ENCODE measurements at regions not wholly inside any gene's neighbourhood (a gene's known extent, or its start where the extent isn't known, plus 50 kb on each side); places are given as distances from the start of the nearest gene placed in this dataset.

GRCh38 chr11:109362059-109362458, 59.9 kb upstream of the C11orf87 start:
- ChIA-PET POLR2A (no interaction called here), CTCF (no interaction called here)
- Histone ChIP-seq H3K27me3 (replicated peaks in 2 of 5; ENCODE audit: control insufficient read depth in 4 of 5, insufficient read depth in 5 of 5, low read length in 4 of 5) (no peaks in the 10 kb centered on the region), H3K9me3 (ENCODE audit: control extremely low read depth in 1 of 5, control insufficient read depth in 4 of 5, insufficient read depth in 2 of 5, low read depth in 1 of 5, low read length in 4 of 5) (peaks cover 0 to 1% (median 0%) of the 10 kb centered on the region in 5 experiments), H3K27ac (ENCODE audit: insufficient read depth in 1 of 2, low read depth in 1 of 2, low read length in 2 of 2, poor library complexity in 1 of 2, severe bottlenecking in 2 of 2) (no peak overlapping the region), H3K4me3 (ENCODE audit: control insufficient read depth in 1 of 7, extremely low read depth in 1 of 7, insufficient read depth in 4 of 7, low read depth in 2 of 7, low read length in 6 of 7) (no peak overlapping the region), H3K36me3 (ENCODE audit: control insufficient read depth in 4 of 4, insufficient read depth in 4 of 4, low read length in 3 of 4) (no peaks in the 10 kb centered on the region), H3K4me1 (ENCODE audit: control extremely low read depth in 1 of 4, control insufficient read depth in 4 of 4, insufficient read depth in 4 of 4, low read length in 3 of 4) (no peaks in the 10 kb centered on the region)
- WGBS (ENCODE audit: insufficient coverage): 88% methylated on average over 2 of the region's 3 CpGs
- DNase-seq: no peak

GRCh38 chr11:109363682-109364081, 58.3 kb upstream of the C11orf87 start:
- WGBS (ENCODE audit: insufficient coverage): 100% methylated on average over 2 of the region's 3 CpGs
- no peaks in the 10 kb centered on the region for H3K36me3 ChIP-seq (ENCODE audit: control insufficient read depth in 4 of 4, insufficient read depth in 4 of 4, low read length in 3 of 4)
- ChIA-PET CTCF (no interaction called here), POLR2A (no interaction called here)
- DNase-seq: no peak
- H3K9me3 ChIP-seq (ENCODE audit: control extremely low read depth in 1 of 5, control insufficient read depth in 4 of 5, insufficient read depth in 2 of 5, low read depth in 1 of 5, low read length in 4 of 5): peaks cover 0 to 3% (median 0%) of the 10 kb centered on the region in 5 experiments
- no peaks in the 10 kb centered on the region for H3K27me3 ChIP-seq (replicated peaks in 2 of 5; ENCODE audit: control insufficient read depth in 4 of 5, insufficient read depth in 5 of 5, low read length in 4 of 5)
- H3K4me1 ChIP-seq (ENCODE audit: control extremely low read depth in 1 of 4, control insufficient read depth in 4 of 4, insufficient read depth in 4 of 4, low read length in 3 of 4): no peaks in the 10 kb centered on the region
- no peak overlapping the region for H3K27ac ChIP-seq (ENCODE audit: insufficient read depth in 1 of 2, low read depth in 1 of 2, low read length in 2 of 2, poor library complexity in 1 of 2, severe bottlenecking in 2 of 2)
- no peak overlapping the region for H3K4me3 ChIP-seq (ENCODE audit: control insufficient read depth in 1 of 7, extremely low read depth in 1 of 7, insufficient read depth in 4 of 7, low read depth in 2 of 7, low read length in 6 of 7)

GRCh38 chr11:109364851-109365250, 57.1 kb upstream of the C11orf87 start:
- 100% methylated on average over 1 of the region's 4 CpGs for WGBS (ENCODE audit: insufficient coverage)

GRCh38 chr11:109371444-109372176, 50.4 kb upstream of the C11orf87 start:
- CTCF ChIA-PET: no interaction called here
- no peak overlapping the region for H3K27ac ChIP-seq (ENCODE audit: insufficient read depth in 1 of 2, low read depth in 1 of 2, low read length in 2 of 2, poor library complexity in 1 of 2, severe bottlenecking in 2 of 2)
- H3K4me3 ChIP-seq (ENCODE audit: control insufficient read depth in 1 of 7, extremely low read depth in 1 of 7, insufficient read depth in 4 of 7, low read depth in 2 of 7, low read length in 6 of 7): no peak overlapping the region
- POLR2A ChIA-PET: no interaction called here
- H3K9me3 ChIP-seq (ENCODE audit: control extremely low read depth in 1 of 5, control insufficient read depth in 4 of 5, insufficient read depth in 2 of 5, low read depth in 1 of 5, low read length in 4 of 5): peaks cover 0 to 6% (median 0%) of the 10 kb centered on the region in 5 experiments
- WGBS (ENCODE audit: insufficient coverage): no CpG with 5 or more reads among the region's 2 CpGs
- H3K36me3 ChIP-seq (ENCODE audit: control insufficient read depth in 4 of 4, insufficient read depth in 4 of 4, low read length in 3 of 4): no peaks in the 10 kb centered on the region
- H3K4me1 ChIP-seq (ENCODE audit: control extremely low read depth in 1 of 4, control insufficient read depth in 4 of 4, insufficient read depth in 4 of 4, low read length in 3 of 4): no peaks in the 10 kb centered on the region
- no peak for DNase-seq
- H3K27me3 ChIP-seq (replicated peaks in 2 of 5; ENCODE audit: control insufficient read depth in 4 of 5, insufficient read depth in 5 of 5, low read length in 4 of 5): no peaks in the 10 kb centered on the region

More at GRCh38 chr11:109364851-109365250, 57.1 kb upstream of the C11orf87 start:
- Histone ChIP-seq H3K36me3 (ENCODE audit: control insufficient read depth in 4 of 4, insufficient read depth in 4 of 4, low read length in 3 of 4) (no peaks in the 10 kb centered on the region), H3K4me3 (ENCODE audit: control insufficient read depth in 1 of 7, extremely low read depth in 1 of 7, insufficient read depth in 4 of 7, low read depth in 2 of 7, low read length in 6 of 7) (no peak overlapping the region), H3K4me1 (ENCODE audit: control extremely low read depth in 1 of 4, control insufficient read depth in 4 of 4, insufficient read depth in 4 of 4, low read length in 3 of 4) (no peaks in the 10 kb centered on the region), H3K9me3 (ENCODE audit: control extremely low read depth in 1 of 5, control insufficient read depth in 4 of 5, insufficient read depth in 2 of 5, low read depth in 1 of 5, low read length in 4 of 5) (peaks cover 0 to 7% (median 0%) of the 10 kb centered on the region in 5 experiments), H3K27me3 (replicated peaks in 2 of 5; ENCODE audit: control insufficient read depth in 4 of 5, insufficient read depth in 5 of 5, low read length in 4 of 5) (no peaks in the 10 kb centered on the region), H3K27ac (ENCODE audit: insufficient read depth in 1 of 2, low read depth in 1 of 2, low read length in 2 of 2, poor library complexity in 1 of 2, severe bottlenecking in 2 of 2) (no peak overlapping the region)
- ChIA-PET POLR2A (no interaction called here), CTCF (no interaction called here)
- no peak for DNase-seq
